GM12878 (cell line): ENCODE measurements at regions not wholly inside any gene's neighbourhood (a gene's known extent, or its start where the extent isn't known, plus 50 kb on each side); places are given as distances from the start of the nearest gene placed in this dataset.

Experiments used
- ATAC-seq: fragments of 200-7000 bp; cut with Tn5 transposase; 3 replicates; pipeline ENCODE4 v1.9.1; 2020; ENCODE audit warnings: mild to moderate bottlenecking, moderate library complexity
- BruUV-seq: library from RNA; stranded (reverse); fragments of 400-500 nt; replicated peaks from 2 replicates; lab custom pipeline; 2021; lab: Mats Ljungman, UMichigan
- CTCF ChIA-PET: fragments of 300-600 bp; sonication (Branson Sonifier 250); formaldehyde crosslinking; extraction: SDS; loops from one replicate; lab custom pipeline; 2021; ENCODE audit warnings: inconsistent platforms; lab: Yijun Ruan, JAX
- POLR2A ChIA-PET: fragments of 350-600 bp; formaldehyde crosslinking; extraction: SDS; loops from one replicate; lab custom pipeline; 2021; ENCODE audit warnings: inconsistent platforms; lab: Charles Lee
- RAD21 ChIA-PET: fragments of 300-600 bp; sonication (Branson Sonifier 250); formaldehyde crosslinking; loops from one replicate; lab custom pipeline; 2023; ENCODE audit warnings: antibody characterized with exemption; ENCODE audit not compliant: unreplicated experiment; lab: Charles Lee
- SMC1A ChIA-PET: fragments of 300-600 bp; sonication (Branson Sonifier 250); formaldehyde crosslinking; loops from one replicate; lab custom pipeline; 2023; ENCODE audit not compliant: unreplicated experiment, uncharacterized antibody; lab: Charles Lee
- DNase-seq: peaks from one replicate; pipeline ENCODE4 v3.0.0-alpha.2; 2011; ENCODE audit warnings: low read depth, low spot score
- FAIRE-seq: peaks from 3 replicates; lab custom pipeline; 2011; peaks lifted over from hg19 to GRCh38; lab: Jason Lieb, UNC
- H2AFZ ChIP-seq: 2 replicates; pipeline ENCODE4 v1.6.0; 2011; ENCODE audit warnings: low read depth, low read length, control low read depth; ENCODE audit not compliant: control insufficient read depth
- H3K27ac ChIP-seq: 2 replicates; pipeline ENCODE4 v1.5.1; 2011; ENCODE audit warnings: control low read depth; ENCODE audit not compliant: control insufficient read depth, insufficient read depth
- H3K27me3 ChIP-seq, 2 experiments: replicated peaks in 1 of 2; 2 replicates each; pipeline versions ENCODE4 v1.6.0 to v1.6.1; 2011; ENCODE audit warnings: low read length in 1 of 2; ENCODE audit not compliant: control insufficient read depth in 2 of 2, insufficient read depth in 2 of 2
- H3K36me3 ChIP-seq, 2 experiments: 2 replicates each; pipeline ENCODE4 v1.5.1; 2011; ENCODE audit warnings: low read length in 1 of 2; ENCODE audit not compliant: control insufficient read depth in 2 of 2, insufficient read depth in 2 of 2
- H3K4me1 ChIP-seq: 2 replicates; pipeline ENCODE4 v1.6.1; 2011; ENCODE audit warnings: mild to moderate bottlenecking, low read length, moderate library complexity, mixed read lengths; ENCODE audit not compliant: control insufficient read depth, insufficient read depth
- H3K4me2 ChIP-seq: 2 replicates; pipeline ENCODE4 v1.6.0; 2011; ENCODE audit warnings: control low read depth; ENCODE audit not compliant: control insufficient read depth, insufficient read depth
- H3K4me3 ChIP-seq: fragments of 200-600 bp; sonication (generic); 2 replicates; pipeline ENCODE4 v1.5.1; 2016
- H3K79me2 ChIP-seq: 2 replicates; pipeline ENCODE4 v1.6.0; 2011; ENCODE audit warnings: low read length; ENCODE audit not compliant: control insufficient read depth, insufficient read depth
- H3K9ac ChIP-seq: 2 replicates; pipeline ENCODE4 v1.8.0; 2011; ENCODE audit warnings: low read length, control low read depth, mixed read lengths; ENCODE audit not compliant: control insufficient read depth, insufficient read depth
- H3K9me3 ChIP-seq: replicated peaks from 3 replicates; pipeline ENCODE4 v1.5.1; 2011; ENCODE audit warnings: mild to moderate bottlenecking, low read length; ENCODE audit not compliant: control insufficient read depth, insufficient read depth
- H4K20me1 ChIP-seq: 2 replicates; pipeline ENCODE4 v1.6.0; 2011; ENCODE audit not compliant: control insufficient read depth, insufficient read depth
- ASH2L ChIP-seq: fragments of 300-600, 200-600 bp; sonication (generic); IDR thresholded peaks from 2 replicates; pipeline ENCODE4 v1.6.1; 2017; ENCODE audit warnings: low read depth, mild to moderate bottlenecking, borderline replicate concordance
- FOXK2 ChIP-seq: fragments of 450-650 bp; IDR thresholded peaks from 2 replicates; pipeline ENCODE4 v1.6.1; 2017; ENCODE audit warnings: mild to moderate bottlenecking, moderate library complexity
- GABPA ChIP-seq: IDR thresholded peaks from 2 replicates; pipeline ENCODE4 v1.6.1; 2014; ENCODE audit warnings: antibody characterized with exemption, low read depth, mild to moderate bottlenecking, inconsistent platforms
- IRF4 ChIP-seq: IDR thresholded peaks from 2 replicates; pipeline ENCODE4 v1.6.1; 2011; ENCODE audit warnings: low read depth, low read length
- TAF1 ChIP-seq: IDR thresholded peaks from 2 replicates; pipeline ENCODE4 v1.6.1; 2011; ENCODE audit warnings: mild to moderate bottlenecking, low read depth, low read length, borderline replicate concordance
- WRNIP1 ChIP-seq: IDR thresholded peaks from 2 replicates; pipeline ENCODE4 v1.6.1; 2011; ENCODE audit warnings: low read depth, low read length, improper control_type of control experiment, borderline replicate concordance
- ZNF24 ChIP-seq: fragments of 450-650 bp; IDR thresholded peaks from 2 replicates; pipeline ENCODE4 v1.6.1; 2017; ENCODE audit warnings: antibody characterized with exemption, mild to moderate bottlenecking
- ZNF274 ChIP-seq: IDR thresholded peaks from one replicate; pipeline ENCODE4 v1.8.0; 2011; ENCODE audit not compliant: insufficient read length, insufficient read depth
- WGBS: methylation state at CpG from one replicate; pipeline ENCODE4 v1.1.6; 2016; ENCODE audit warnings: low lambda C conversion rate; ENCODE audit not compliant: insufficient replicate concordance, insufficient coverage; ENCODE audit errors: missing lambda C conversion rate; 5-methylcytosine and 5-hydroxymethylcytosine counted together
- in situ Hi-C: fragments of 300-500 bp; cut with MboI; formaldehyde crosslinking; loops from 9 replicates; pipeline ENCODE4 v1.14.3; 2018; ENCODE audit warnings: mixed read lengths
- intact Hi-C: fragments of 100-400 bp; cut with micrococcal nuclease; formaldehyde crosslinking; loops from one replicate; pipeline ENCODE4 v1.14.2; 2022; ENCODE audit not compliant: unreplicated experiment
- TF ChIP-seq, protein P1 (sequence below), 3 experiments: IDR thresholded peaks in 2 of 3; conservative IDR thresholded peaks in 1 of 3; 2 replicates each; pipeline ENCODE4 v1.5.1; 2011; ENCODE audit warnings: low read depth in 3 of 3, low read length in 3 of 3, mild to moderate bottlenecking in 3 of 3, control low read depth in 2 of 3, moderate library complexity in 2 of 3, inconsistent platforms in 1 of 3, mixed read lengths in 1 of 3; ENCODE audit not compliant: control insufficient read depth in 2 of 3, insufficient read depth in 1 of 3; ENCODE audit errors: extremely low read depth in 1 of 3
- TF ChIP-seq, protein P2 (sequence below): IDR thresholded peaks from 2 replicates; pipeline ENCODE4 v1.6.1; 2012; ENCODE audit warnings: low read depth, low read length, improper control_type of control experiment
- TF ChIP-seq, protein P3 (sequence below): fragments of 150-350 bp; IDR thresholded peaks from 2 replicates; pipeline ENCODE4 v1.6.1; 2014; ENCODE audit warnings: mild to moderate bottlenecking, low read depth, low read length

DNA sequence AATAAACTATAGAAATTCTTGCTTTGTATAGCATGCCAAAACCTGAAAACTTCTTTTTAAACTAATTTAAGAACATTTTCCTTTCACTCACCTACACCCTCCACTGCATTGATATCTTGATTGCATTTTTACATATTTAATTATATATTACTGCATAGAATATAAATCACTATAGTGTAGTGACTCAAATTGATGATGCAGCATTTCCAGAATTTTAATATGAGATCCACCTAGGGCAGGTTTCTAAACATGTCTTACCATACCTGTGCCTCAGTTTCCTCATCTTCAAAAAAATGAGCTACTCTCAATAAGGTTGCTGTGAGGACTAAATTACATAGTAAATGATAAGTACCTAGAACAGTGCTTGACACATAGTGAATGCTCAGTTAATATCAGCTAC, 881.5 kb downstream of the RPS29 start:
- TF ChIP-seq, protein P1, sequence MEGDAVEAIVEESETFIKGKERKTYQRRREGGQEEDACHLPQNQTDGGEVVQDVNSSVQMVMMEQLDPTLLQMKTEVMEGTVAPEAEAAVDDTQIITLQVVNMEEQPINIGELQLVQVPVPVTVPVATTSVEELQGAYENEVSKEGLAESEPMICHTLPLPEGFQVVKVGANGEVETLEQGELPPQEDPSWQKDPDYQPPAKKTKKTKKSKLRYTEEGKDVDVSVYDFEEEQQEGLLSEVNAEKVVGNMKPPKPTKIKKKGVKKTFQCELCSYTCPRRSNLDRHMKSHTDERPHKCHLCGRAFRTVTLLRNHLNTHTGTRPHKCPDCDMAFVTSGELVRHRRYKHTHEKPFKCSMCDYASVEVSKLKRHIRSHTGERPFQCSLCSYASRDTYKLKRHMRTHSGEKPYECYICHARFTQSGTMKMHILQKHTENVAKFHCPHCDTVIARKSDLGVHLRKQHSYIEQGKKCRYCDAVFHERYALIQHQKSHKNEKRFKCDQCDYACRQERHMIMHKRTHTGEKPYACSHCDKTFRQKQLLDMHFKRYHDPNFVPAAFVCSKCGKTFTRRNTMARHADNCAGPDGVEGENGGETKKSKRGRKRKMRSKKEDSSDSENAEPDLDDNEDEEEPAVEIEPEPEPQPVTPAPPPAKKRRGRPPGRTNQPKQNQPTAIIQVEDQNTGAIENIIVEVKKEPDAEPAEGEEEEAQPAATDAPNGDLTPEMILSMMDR (IDR thresholded peaks at IDR 0.05 in 2 of 3, conservative IDR thresholded peaks at IDR 0.05 in 1 of 3; ENCODE audit: control insufficient read depth in 2 of 3, extremely low read depth in 1 of 3, insufficient read depth in 1 of 3, low read depth in 3 of 3, low read length in 3 of 3), result no peak
- TF ChIP-seq IRF4, result no peak
- ChIA-PET POLR2A (no interaction called here), CTCF (interaction anchor here (0.5 kb wide), 1 partner anchor 40 kb away, joined by 3 read pairs; no protein-coding TSS in a partner anchor), SMC1A (interaction anchor here (1.0 kb wide), 1 partner anchor 16 kb away, joined by 3 read pairs; no protein-coding TSS in a partner anchor), RAD21 (no interaction called here)
- Histone ChIP-seq H4K20me1 (no peaks in the 10 kb centered on the region), H3K4me2 (no peak overlapping the region), H2AFZ (no peak overlapping the region), H3K4me3 (no peak overlapping the region), H3K36me3 (no peaks in the 10 kb centered on the region), H3K27me3 (no peaks in the 10 kb centered on the region), H3K4me1 (no peaks in the 10 kb centered on the region), H3K9ac (no peak overlapping the region), H3K79me2 (no peaks in the 10 kb centered on the region), H3K9me3 (no peaks in the 10 kb centered on the region), H3K27ac (no peak overlapping the region)
- DNase-seq, result no peak
- in situ Hi-C loops, result no loop called here
- intact Hi-C loops, result no loop called here
- no peak for ATAC-seq
- no TSS peak for BruUV-seq
- no peak for FAIRE-seq

DNA sequence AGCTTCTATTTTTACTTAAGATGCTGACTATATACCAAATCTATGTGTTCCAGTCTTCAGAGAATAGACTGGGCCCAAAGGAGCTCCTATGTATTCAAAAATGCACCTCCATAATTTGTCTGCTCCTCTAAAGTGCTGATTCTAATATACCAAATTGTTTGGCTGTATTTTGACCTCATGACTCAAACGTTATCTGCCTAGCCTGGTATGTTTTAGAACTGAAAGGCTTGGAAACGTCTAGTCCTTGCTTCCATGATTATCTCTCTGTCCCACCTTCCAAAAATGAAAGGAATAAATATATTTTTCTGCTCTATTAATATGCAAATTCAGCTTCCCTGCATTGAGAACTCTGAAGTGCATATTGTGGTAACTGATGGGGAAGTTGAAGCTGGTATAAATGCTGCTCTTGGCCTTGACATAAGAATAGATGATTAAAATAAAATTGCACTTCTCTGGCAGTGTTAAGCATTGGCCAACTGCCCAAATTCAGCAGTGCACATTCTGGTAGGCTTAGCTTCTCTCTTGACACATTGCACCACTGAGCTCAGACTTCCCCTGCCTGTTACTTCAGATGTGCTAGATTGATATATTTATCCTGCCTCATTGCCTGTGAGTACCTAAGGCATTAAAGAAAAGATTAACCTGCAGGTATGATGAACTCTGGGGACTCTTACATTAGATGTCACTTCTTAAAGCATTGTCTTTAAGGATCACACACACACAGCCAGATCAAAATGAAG, 882.3 kb downstream of the RPS29 start:
- RAD21 ChIA-PET, result no interaction called here
- FAIRE-seq (no peak), DNase-seq (no peak), ATAC-seq (no peak)
- H3K27ac ChIP-seq, result no peak overlapping the region
- no peak overlapping the region for H3K9ac ChIP-seq
- no peak overlapping the region for H3K4me2 ChIP-seq
- H4K20me1 ChIP-seq, result no peaks in the 10 kb centered on the region
- H3K36me3 ChIP-seq, result no peaks in the 10 kb centered on the region
- no peaks in the 10 kb centered on the region for H3K9me3 ChIP-seq
- no peaks in the 10 kb centered on the region for H3K27me3 ChIP-seq
- CTCF ChIA-PET, result no interaction called here
- no TSS peak for BruUV-seq
- no peak overlapping the region for H2AFZ ChIP-seq
- in situ Hi-C loops (no loop called here), intact Hi-C loops (no loop called here)
- no peak overlapping the region for H3K4me3 ChIP-seq
- POLR2A ChIA-PET, result no interaction called here
- SMC1A ChIA-PET, result interaction anchor here (1.0 kb wide), 1 partner anchor 15 kb away, joined by 3 read pairs; no protein-coding TSS in a partner anchor
- 4% methylated on average over 2 of the region's 2 CpGs for WGBS
- no peaks in the 10 kb centered on the region for H3K79me2 ChIP-seq
- no peaks in the 10 kb centered on the region for H3K4me1 ChIP-seq
- TF ChIP-seq WRNIP1 (no peak), GABPA (no peak), ASH2L (no peak), ZNF274 (no peak), FOXK2 (no peak), TAF1 (no peak), ZNF24 (no peak)
- TF ChIP-seq, protein P2, sequence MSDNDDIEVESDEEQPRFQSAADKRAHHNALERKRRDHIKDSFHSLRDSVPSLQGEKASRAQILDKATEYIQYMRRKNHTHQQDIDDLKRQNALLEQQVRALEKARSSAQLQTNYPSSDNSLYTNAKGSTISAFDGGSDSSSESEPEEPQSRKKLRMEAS, result no peak
- TF ChIP-seq, protein P3, sequence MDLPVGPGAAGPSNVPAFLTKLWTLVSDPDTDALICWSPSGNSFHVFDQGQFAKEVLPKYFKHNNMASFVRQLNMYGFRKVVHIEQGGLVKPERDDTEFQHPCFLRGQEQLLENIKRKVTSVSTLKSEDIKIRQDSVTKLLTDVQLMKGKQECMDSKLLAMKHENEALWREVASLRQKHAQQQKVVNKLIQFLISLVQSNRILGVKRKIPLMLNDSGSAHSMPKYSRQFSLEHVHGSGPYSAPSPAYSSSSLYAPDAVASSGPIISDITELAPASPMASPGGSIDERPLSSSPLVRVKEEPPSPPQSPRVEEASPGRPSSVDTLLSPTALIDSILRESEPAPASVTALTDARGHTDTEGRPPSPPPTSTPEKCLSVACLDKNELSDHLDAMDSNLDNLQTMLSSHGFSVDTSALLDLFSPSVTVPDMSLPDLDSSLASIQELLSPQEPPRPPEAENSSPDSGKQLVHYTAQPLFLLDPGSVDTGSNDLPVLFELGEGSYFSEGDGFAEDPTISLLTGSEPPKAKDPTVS, result no peak
